Naive thymus-derived CD4-positive, alpha-beta T cell (primary cell): ENCODE measurements at regions not wholly inside any gene's neighbourhood (a gene's known extent, or its start where the extent isn't known, plus 50 kb on each side); places are given as distances from the start of the nearest gene placed in this dataset.

Experiments used
- ATAC-seq: fragments of 150-1000 bp; cut with Tn5 transposase; 2 replicates; pipeline ENCODE4 v1.10.0; 2021; ENCODE audit warnings: mild to moderate bottlenecking, moderate library complexity
- CTCF ChIA-PET: fragments of 350-600 bp; sonication (Branson Sonifier 250); formaldehyde crosslinking; loops from one replicate; lab custom pipeline; 2021; ENCODE audit warnings: antibody characterized with exemption; lab: Charles Lee
- POLR2A ChIA-PET: fragments of 350-600 bp; sonication (Branson Sonifier 250); formaldehyde crosslinking; loops from one replicate; lab custom pipeline; 2021; ENCODE audit warnings: antibody characterized with exemption, inconsistent platforms; lab: Charles Lee
- DNase-seq, 9 donors: peaks; one replicate each; pipeline versions ENCODE4 v3.0.0 to v3.0.0-alpha.2; 2020 to 2022; ENCODE audit warnings: mixed read lengths in 1 of 9
- H3K27ac ChIP-seq: one replicate; pipeline ENCODE4 v1.7.0; 2013; ENCODE audit warnings: mild to moderate bottlenecking, low read depth, low read length, moderate library complexity
- H3K27me3 ChIP-seq, 2 donors: one replicate each; pipeline ENCODE4 v1.7.0; 2013; ENCODE audit warnings: low read length in 2 of 2, mild to moderate bottlenecking in 2 of 2, moderate library complexity in 2 of 2; ENCODE audit not compliant: control insufficient read depth in 2 of 2, insufficient read depth in 2 of 2
- H3K36me3 ChIP-seq, 3 experiments: 1 replicate in 2 of 3; 2 replicates in 1 of 3; pipeline ENCODE4 v1.7.0; 2013; ENCODE audit warnings: low read length in 3 of 3, mild to moderate bottlenecking in 3 of 3, moderate library complexity in 1 of 3; ENCODE audit not compliant: insufficient read depth in 3 of 3, control insufficient read depth in 2 of 3
- H3K4me1 ChIP-seq, 2 donors: one replicate each; pipeline ENCODE4 v1.7.0; 2013; ENCODE audit warnings: low read length in 2 of 2, mild to moderate bottlenecking in 2 of 2, moderate library complexity in 1 of 2; ENCODE audit not compliant: control insufficient read depth in 2 of 2, insufficient read depth in 2 of 2
- H3K4me3 ChIP-seq: 2 replicates; pipeline ENCODE4 v1.7.0; 2013; ENCODE audit warnings: mild to moderate bottlenecking, low read length
- H3K9me3 ChIP-seq, 3 experiments: 1 replicate in 2 of 3; 2 replicates in 1 of 3; pipeline ENCODE4 v1.7.0; 2013; ENCODE audit warnings: low read length in 3 of 3; ENCODE audit not compliant: control insufficient read depth in 2 of 3
- H3K27ac Mint-ChIP-seq, 9 donors: one replicate each; pipeline ENCODE4 v1.8.0; 2020 to 2022; ENCODE audit warnings: mixed read lengths in 9 of 9, mild to moderate bottlenecking in 8 of 9, moderate library complexity in 5 of 9, inconsistent platforms in 2 of 9
- H3K27me3 Mint-ChIP-seq, 5 donors: one replicate each; pipeline ENCODE4 v1.8.0; 2021 to 2022; ENCODE audit warnings: mixed read lengths in 5 of 5, mild to moderate bottlenecking in 1 of 5
- H3K36me3 Mint-ChIP-seq, 5 donors: one replicate each; pipeline ENCODE4 v1.8.0; 2020 to 2022; ENCODE audit warnings: mixed read lengths in 5 of 5, mild to moderate bottlenecking in 3 of 5, inconsistent platforms in 1 of 5
- H3K4me1 Mint-ChIP-seq, 7 donors: one replicate each; pipeline ENCODE4 v1.8.0; 2020 to 2022; ENCODE audit warnings: mixed read lengths in 7 of 7, mild to moderate bottlenecking in 3 of 7, inconsistent platforms in 1 of 7
- H3K4me3 Mint-ChIP-seq, 10 donors: one replicate each; pipeline ENCODE4 v1.8.0; 2020 to 2022; ENCODE audit warnings: mild to moderate bottlenecking in 10 of 10, mixed read lengths in 10 of 10, moderate library complexity in 6 of 10, inconsistent platforms in 2 of 10
- H3K9me3 Mint-ChIP-seq, 11 donors: one replicate each; pipeline ENCODE4 v1.8.0; 2020 to 2022; ENCODE audit warnings: mixed read lengths in 11 of 11, mild to moderate bottlenecking in 4 of 11, inconsistent platforms in 1 of 11, moderate library complexity in 1 of 11
- intact Hi-C, 2 donors: fragments of 100-400 bp; cut with micrococcal nuclease; formaldehyde crosslinking; loops; one replicate each; pipeline ENCODE4 v1.15.1; 2023

- Mint-ChIP-seq H3K4me3 (no peak overlapping the region), H3K36me3 (peaks cover 0 to 3% (median 0%) of the 10 kb centered on the region in 5 donors), H3K27ac (no peak overlapping the region), H3K27me3 (peaks cover 3 to 25% (median 13%) of the 10 kb centered on the region in 5 donors), H3K9me3 (peaks cover 0 to 3% (median 0%) of the 10 kb centered on the region in 11 donors), H3K4me1 (no peaks in the 10 kb centered on the region)
- CTCF ChIA-PET: no interaction called here
- Histone ChIP-seq H3K36me3 (no peaks in the 10 kb centered on the region), H3K9me3 (no peaks in the 10 kb centered on the region), H3K4me1 (no peaks in the 10 kb centered on the region), H3K27ac (no peak overlapping the region), H3K27me3 (no peaks in the 10 kb centered on the region), H3K4me3 (no peak overlapping the region)
- intact Hi-C loops: no loop called here
- DNase-seq: no peak
- ATAC-seq: no peak
- POLR2A ChIA-PET: no interaction called here
These were observed 154.9 kb downstream of the EMX2 start for GRCh38 chr10:117697402-117697801.

GRCh38 chr10:117698809-117699208, 156.3 kb downstream of the EMX2 start:
- peaks cover 3 to 25% (median 11%) of the 10 kb centered on the region in 5 donors for H3K27me3 Mint-ChIP-seq
- H3K4me3 Mint-ChIP-seq: no peak overlapping the region
- H3K27ac Mint-ChIP-seq: no peak overlapping the region
- DNase-seq (no peak), ATAC-seq (no peak)
- peaks cover 0 to 3% (median 0%) of the 10 kb centered on the region in 5 donors for H3K36me3 Mint-ChIP-seq
- Histone ChIP-seq H3K9me3 (no peaks in the 10 kb centered on the region), H3K27ac (no peak overlapping the region), H3K27me3 (no peaks in the 10 kb centered on the region), H3K4me1 (no peaks in the 10 kb centered on the region), H3K36me3 (no peaks in the 10 kb centered on the region), H3K4me3 (no peak overlapping the region)
- ChIA-PET CTCF (no interaction called here), POLR2A (no interaction called here)
- intact Hi-C loops: no loop called here
- no peaks in the 10 kb centered on the region for H3K4me1 Mint-ChIP-seq
- H3K9me3 Mint-ChIP-seq: peaks cover 0 to 3% (median 0%) of the 10 kb centered on the region in 11 donors

GRCh38 chr10:117699436-117700075, 157.0 kb downstream of the EMX2 start:
- DNase-seq: no peak
- ChIA-PET POLR2A (no interaction called here), CTCF (no interaction called here)
- Mint-ChIP-seq H3K27me3 (peaks cover 3 to 25% (median 11%) of the 10 kb centered on the region in 5 donors), H3K4me1 (no peaks in the 10 kb centered on the region), H3K36me3 (peaks cover 0 to 3% (median 0%) of the 10 kb centered on the region in 5 donors), H3K27ac (no peak overlapping the region), H3K4me3 (no peak overlapping the region), H3K9me3 (peaks cover 0 to 3% (median 0%) of the 10 kb centered on the region in 11 donors)
- no peaks in the 10 kb centered on the region for H3K36me3 ChIP-seq
- no peak overlapping the region for H3K27ac ChIP-seq
- H3K9me3 ChIP-seq: no peaks in the 10 kb centered on the region
- H3K4me1 ChIP-seq: no peaks in the 10 kb centered on the region
- no peak overlapping the region for H3K4me3 ChIP-seq
- intact Hi-C loops: no loop called here
- no peaks in the 10 kb centered on the region for H3K27me3 ChIP-seq
- no peak for ATAC-seq

- CTCF ChIA-PET: no interaction called here
- H3K9me3 Mint-ChIP-seq: peaks cover 0 to 3% (median 0%) of the 10 kb centered on the region in 11 donors
- no peak overlapping the region for H3K27ac ChIP-seq
- no peak overlapping the region for H3K27ac Mint-ChIP-seq
- no peaks in the 10 kb centered on the region for H3K4me1 ChIP-seq
- POLR2A ChIA-PET: no interaction called here
- no peak for DNase-seq
- H3K27me3 ChIP-seq: no peaks in the 10 kb centered on the region
- intact Hi-C loops: no loop called here
- ATAC-seq: no peak
- no peak overlapping the region for H3K4me3 ChIP-seq
- H3K36me3 Mint-ChIP-seq: no peaks in the 10 kb centered on the region
- no peak overlapping the region for H3K4me3 Mint-ChIP-seq
- no peaks in the 10 kb centered on the region for H3K36me3 ChIP-seq
- H3K27me3 Mint-ChIP-seq: peaks cover 5 to 29% (median 9%) of the 10 kb centered on the region in 5 donors
- H3K9me3 ChIP-seq: no peaks in the 10 kb centered on the region
- H3K4me1 Mint-ChIP-seq: no peaks in the 10 kb centered on the region
These were observed 167.7 kb downstream of the EMX2 start for GRCh38 chr10:117710181-117710798.

GRCh38 chr10:117716889-117717288, 174.3 kb downstream of the EMX2 start:
- no peaks in the 10 kb centered on the region for H3K36me3 Mint-ChIP-seq
- peaks cover 13 to 33% (median 24%) of the 10 kb centered on the region in 5 donors for H3K27me3 Mint-ChIP-seq
- no peaks in the 10 kb centered on the region for H3K4me1 Mint-ChIP-seq

GRCh38 chr10:117718986-117719920, 176.7 kb downstream of the EMX2 start:
- Histone ChIP-seq H3K36me3 (no peaks in the 10 kb centered on the region), H3K9me3 (no peaks in the 10 kb centered on the region), H3K4me3 (no peak overlapping the region), H3K27ac (no peak overlapping the region), H3K27me3 (peaks cover 0 to 4% of the 10 kb centered on the region in 2 donors), H3K4me1 (no peaks in the 10 kb centered on the region)
- ATAC-seq (no peak), DNase-seq (no peak)
- intact Hi-C loops: no loop called here
- H3K4me1 Mint-ChIP-seq: no peaks in the 10 kb centered on the region
- no peak overlapping the region for H3K4me3 Mint-ChIP-seq
- H3K36me3 Mint-ChIP-seq: no peaks in the 10 kb centered on the region
- peaks cover 15 to 35% (median 26%) of the 10 kb centered on the region in 5 donors for H3K27me3 Mint-ChIP-seq
- peaks cover 0 to 7% (median 0%) of the 10 kb centered on the region in 11 donors for H3K9me3 Mint-ChIP-seq
- no peak overlapping the region for H3K27ac Mint-ChIP-seq
- ChIA-PET POLR2A (no interaction called here), CTCF (interaction anchor here (0.6 kb wide), 1 partner anchor 85 kb away, joined by 3 read pairs; no protein-coding TSS in a partner anchor)

More at GRCh38 chr10:117716889-117717288, 174.3 kb downstream of the EMX2 start:
- DNase-seq (no peak), ATAC-seq (no peak)
- ChIA-PET CTCF (no interaction called here), POLR2A (no interaction called here)
- Mint-ChIP-seq H3K27ac (no peak overlapping the region), H3K9me3 (peaks cover 0 to 3% (median 0%) of the 10 kb centered on the region in 11 donors), H3K4me3 (no peak overlapping the region)
- H3K36me3 ChIP-seq: no peaks in the 10 kb centered on the region
- intact Hi-C loops: no loop called here
- H3K27ac ChIP-seq: no peak overlapping the region
- H3K9me3 ChIP-seq: no peaks in the 10 kb centered on the region
- peaks cover 0 to 4% of the 10 kb centered on the region in 2 donors for H3K27me3 ChIP-seq
- H3K4me1 ChIP-seq: no peaks in the 10 kb centered on the region
- no peak overlapping the region for H3K4me3 ChIP-seq
